ENCODE measurements at regions not wholly inside any gene's neighbourhood (a gene's known extent, or its start where the extent isn't known, plus 50 kb on each side); places are given as distances from the start of the nearest gene placed in this dataset.

GRCh38 chr9:93808115-93809029 lies 146.8 kb downstream of the BARX1 start:
- TF ChIP-seq CTCF (IDR thresholded peaks at IDR 0.05 in 4 of 5, conservative IDR thresholded peaks at IDR 0.05 in 1 of 5) (no peak), POLR2A (IDR thresholded peaks at IDR 0.05) (no peak)

All from gastrocnemius medialis (tissue), 4 donors.